A673 (cell line): ENCODE measurements at regions not wholly inside any gene's neighbourhood (a gene's known extent, or its start where the extent isn't known, plus 50 kb on each side); places are given as distances from the start of the nearest gene placed in this dataset.

Experiments
- CTCF ChIP-seq: fragments of 300-800, 200-600 bp; sonication (generic); conservative IDR thresholded peaks from 2 replicates; pipeline ENCODE4 v1.5.1; 2017; ENCODE audit warnings: low read depth, mild to moderate bottlenecking, antibody characterized with exemption, low read length, moderate library complexity, mixed read lengths
- EZH2 ChIP-seq: fragments of 200-600 bp; sonication (generic); IDR thresholded peaks from 2 replicates; pipeline ENCODE4 v1.6.1; 2017; ENCODE audit warnings: borderline replicate concordance, low read depth, mild to moderate bottlenecking, mixed read lengths, antibody characterized with exemption, low read length; ENCODE audit not compliant: poor library complexity, severe bottlenecking

- no peak for TF ChIP-seq CTCF
- no peak for TF ChIP-seq EZH2
These were observed 902.1 kb downstream of the MRPL39 start for GRCh38 chr21:24705201-24705600.
